Middle frontal gyrus (tissue), 1 donor: ENCODE measurements at regions not wholly inside any gene's neighbourhood (a gene's known extent, or its start where the extent isn't known, plus 50 kb on each side); places are given as distances from the start of the nearest gene placed in this dataset.
"Not testable (repeated sequence)": the region's sequence is repeated elsewhere in the genome, so short reads cannot be mapped to it uniquely, and the experiment has no call there.

ENCODE experiments used
- DNase-seq: peaks from one replicate; pipeline ENCODE4 v3.0.0-alpha.2; 2015; ENCODE audit warnings: low spot score; ENCODE audit errors: extremely low spot score

GRCh38 chr13:111411919-111412650 lies 91.6 kb downstream of the TEX29 start:
- DNase-seq = no peak

- DNase-seq = no peak
Measured at GRCh38 chr13:111413407-111414187, 93.2 kb downstream of the TEX29 start.

GRCh38 chr13:111414341-111414740 lies 93.9 kb downstream of the TEX29 start:
- no peak for DNase-seq

GRCh38 chr13:111415246-111415645 lies 94.8 kb downstream of the TEX29 start:
- DNase-seq = no peak

- no peak for DNase-seq
Measured at GRCh38 chr13:111415765-111416164, 95.3 kb downstream of the TEX29 start.

- no peak for DNase-seq
Measured at GRCh38 chr13:111418101-111418500, 97.7 kb downstream of the TEX29 start.

- no peak for DNase-seq
Measured at GRCh38 chr13:111420113-111420876, 99.9 kb downstream of the TEX29 start.

GRCh38 chr13:111421216-111421615 lies 100.8 kb downstream of the TEX29 start:
- no peak for DNase-seq

GRCh38 chr13:111422348-111422747 lies 101.9 kb downstream of the TEX29 start:
- DNase-seq = no peak

GRCh38 chr13:111423168-111423785 lies 102.8 kb downstream of the TEX29 start:
- DNase-seq = no peak

GRCh38 chr13:111424134-111424533 lies 103.7 kb downstream of the TEX29 start:
- DNase-seq = no peak

- no peak for DNase-seq
Measured at GRCh38 chr13:111425326-111425725, 104.9 kb downstream of the TEX29 start.

GRCh38 chr13:111429064-111429558 lies 108.7 kb downstream of the TEX29 start:
- no peak for DNase-seq

- no peak for DNase-seq
Measured at GRCh38 chr13:111431206-111431605, 110.8 kb downstream of the TEX29 start.

- no peak for DNase-seq
Measured at GRCh38 chr13:111434578-111435159, 114.2 kb downstream of the TEX29 start.

- DNase-seq = no peak
Measured at GRCh38 chr13:111436446-111436845, 116.0 kb downstream of the TEX29 start.

GRCh38 chr13:111437417-111437816 lies 117.0 kb downstream of the TEX29 start:
- DNase-seq = no peak

- DNase-seq = no peak
Measured at GRCh38 chr13:111437856-111438547, 117.6 kb downstream of the TEX29 start.

GRCh38 chr13:111440492-111440891 lies 120.0 kb downstream of the TEX29 start:
- not testable (repeated sequence) for DNase-seq

GRCh38 chr13:111443981-111444380 lies 123.5 kb downstream of the TEX29 start:
- no peak for DNase-seq
